Thyroid gland (tissue), 4 donors: ENCODE measurements at regions not wholly inside any gene's neighbourhood (a gene's known extent, or its start where the extent isn't known, plus 50 kb on each side); places are given as distances from the start of the nearest gene placed in this dataset.

Source experiments
- POLR2A ChIP-seq, 2 donors: fragments of 450-650 bp; IDR thresholded peaks; one replicate each; pipeline ENCODE4 v1.6.1; 2017; ENCODE audit warnings: antibody characterized with exemption in 2 of 2, mild to moderate bottlenecking in 2 of 2, moderate library complexity in 1 of 2
- TF ChIP-seq, protein P1 (sequence below), 6 experiments: fragments of 200-600 bp in 3 of 6; fragments of 450-650 bp in 3 of 6; sonication (generic) in 3 of 6; IDR thresholded peaks; one replicate each; pipeline ENCODE4 v1.5.1; 2016 to 2019; ENCODE audit warnings: antibody characterized with exemption in 6 of 6, mild to moderate bottlenecking in 2 of 6, inconsistent platforms in 1 of 6, moderate library complexity in 1 of 6

DNA sequence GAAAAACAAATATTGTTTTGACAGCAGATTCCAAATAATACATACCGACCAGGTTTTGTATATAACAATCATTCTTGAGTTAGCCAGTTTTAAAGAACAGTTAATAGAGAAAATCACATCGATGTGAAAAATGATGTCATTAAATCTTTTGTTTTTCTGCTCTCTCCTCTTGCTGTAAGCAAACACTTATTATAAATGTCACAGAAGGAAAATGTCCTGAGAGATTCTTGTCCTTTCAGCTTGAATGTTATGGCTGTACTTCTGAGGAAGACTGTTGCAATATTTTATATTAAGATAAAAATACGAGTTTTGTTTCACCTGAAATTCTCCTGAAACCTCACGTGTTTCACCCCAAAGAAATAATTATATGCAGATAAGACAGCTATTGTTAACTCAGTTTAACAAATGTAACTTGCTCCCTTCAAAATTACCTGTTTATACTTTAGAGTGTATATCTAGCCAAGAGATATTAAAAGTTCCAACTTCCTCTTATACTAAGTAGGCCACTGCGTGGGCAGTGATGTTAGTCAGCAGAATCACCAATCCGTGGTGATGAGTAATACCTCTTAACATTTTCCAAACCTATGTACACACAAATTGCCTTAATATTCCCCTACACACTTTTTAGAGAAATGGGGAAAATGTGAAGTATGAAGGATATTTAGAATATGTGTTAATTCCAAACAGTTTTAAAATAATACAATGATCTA is 1111.4 kb upstream of the CITED2 start:
- TF ChIP-seq, protein P1, sequence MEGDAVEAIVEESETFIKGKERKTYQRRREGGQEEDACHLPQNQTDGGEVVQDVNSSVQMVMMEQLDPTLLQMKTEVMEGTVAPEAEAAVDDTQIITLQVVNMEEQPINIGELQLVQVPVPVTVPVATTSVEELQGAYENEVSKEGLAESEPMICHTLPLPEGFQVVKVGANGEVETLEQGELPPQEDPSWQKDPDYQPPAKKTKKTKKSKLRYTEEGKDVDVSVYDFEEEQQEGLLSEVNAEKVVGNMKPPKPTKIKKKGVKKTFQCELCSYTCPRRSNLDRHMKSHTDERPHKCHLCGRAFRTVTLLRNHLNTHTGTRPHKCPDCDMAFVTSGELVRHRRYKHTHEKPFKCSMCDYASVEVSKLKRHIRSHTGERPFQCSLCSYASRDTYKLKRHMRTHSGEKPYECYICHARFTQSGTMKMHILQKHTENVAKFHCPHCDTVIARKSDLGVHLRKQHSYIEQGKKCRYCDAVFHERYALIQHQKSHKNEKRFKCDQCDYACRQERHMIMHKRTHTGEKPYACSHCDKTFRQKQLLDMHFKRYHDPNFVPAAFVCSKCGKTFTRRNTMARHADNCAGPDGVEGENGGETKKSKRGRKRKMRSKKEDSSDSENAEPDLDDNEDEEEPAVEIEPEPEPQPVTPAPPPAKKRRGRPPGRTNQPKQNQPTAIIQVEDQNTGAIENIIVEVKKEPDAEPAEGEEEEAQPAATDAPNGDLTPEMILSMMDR (IDR thresholded peaks at IDR 0.05), result no peak
- no peak for TF ChIP-seq POLR2A (IDR thresholded peaks at IDR 0.05)
